ENCODE measurements at regions not wholly inside any gene's neighbourhood (a gene's known extent, or its start where the extent isn't known, plus 50 kb on each side); places are given as distances from the start of the nearest gene placed in this dataset.

DNA sequence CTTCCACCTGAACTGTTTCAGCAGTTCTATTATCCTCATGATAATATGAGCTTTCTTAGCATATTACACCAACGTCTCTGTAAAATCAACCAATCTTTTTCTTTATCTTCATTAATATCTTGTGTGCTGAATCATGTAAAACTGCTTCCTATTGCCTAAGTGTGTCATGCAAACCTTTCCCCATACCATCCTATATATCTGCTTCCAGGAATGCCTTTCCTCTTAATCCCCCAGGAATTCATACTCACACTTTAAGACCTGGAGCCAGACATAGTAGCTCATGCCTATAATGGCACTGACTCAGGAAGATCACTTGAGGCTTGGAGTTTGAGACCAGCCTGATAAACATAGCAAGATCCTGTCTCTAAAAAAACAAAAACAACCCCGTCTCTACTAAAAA, 183.9 kb downstream of the NRIP1 start:
- POLR2A ChIA-PET, result interaction anchor here (0.5 kb wide), 1 partner anchor 826 kb away, joined by 3 read pairs; no protein-coding TSS in a partner anchor
- in situ Hi-C loops (cut with MboI), result no loop called here
- intact Hi-C loops (cut with micrococcal nuclease; ENCODE audit: unreplicated experiment), result no loop called here

More for the DNA sequence above, 183.9 kb downstream of the NRIP1 start:
- 60% methylated on average over 2 of the region's 2 CpGs for WGBS (ENCODE audit: insufficient coverage, insufficient replicate concordance, low lambda C conversion rate, missing lambda C conversion rate)
- BruUV-seq (replicated peaks), result no TSS peak
- H3K36me3 ChIP-seq (ENCODE audit: control insufficient read depth in 2 of 2, insufficient read depth in 2 of 2, low read length in 1 of 2), result no peaks in the 10 kb centered on the region
- CTCF ChIA-PET, result interaction anchor here (1.4 to 4.2 kb wide), 3 partner anchors 9 to 107 kb away, joined by 4 to 15 read pairs (median 7); no protein-coding TSS in a partner anchor
- TF ChIP-seq, protein P1, sequence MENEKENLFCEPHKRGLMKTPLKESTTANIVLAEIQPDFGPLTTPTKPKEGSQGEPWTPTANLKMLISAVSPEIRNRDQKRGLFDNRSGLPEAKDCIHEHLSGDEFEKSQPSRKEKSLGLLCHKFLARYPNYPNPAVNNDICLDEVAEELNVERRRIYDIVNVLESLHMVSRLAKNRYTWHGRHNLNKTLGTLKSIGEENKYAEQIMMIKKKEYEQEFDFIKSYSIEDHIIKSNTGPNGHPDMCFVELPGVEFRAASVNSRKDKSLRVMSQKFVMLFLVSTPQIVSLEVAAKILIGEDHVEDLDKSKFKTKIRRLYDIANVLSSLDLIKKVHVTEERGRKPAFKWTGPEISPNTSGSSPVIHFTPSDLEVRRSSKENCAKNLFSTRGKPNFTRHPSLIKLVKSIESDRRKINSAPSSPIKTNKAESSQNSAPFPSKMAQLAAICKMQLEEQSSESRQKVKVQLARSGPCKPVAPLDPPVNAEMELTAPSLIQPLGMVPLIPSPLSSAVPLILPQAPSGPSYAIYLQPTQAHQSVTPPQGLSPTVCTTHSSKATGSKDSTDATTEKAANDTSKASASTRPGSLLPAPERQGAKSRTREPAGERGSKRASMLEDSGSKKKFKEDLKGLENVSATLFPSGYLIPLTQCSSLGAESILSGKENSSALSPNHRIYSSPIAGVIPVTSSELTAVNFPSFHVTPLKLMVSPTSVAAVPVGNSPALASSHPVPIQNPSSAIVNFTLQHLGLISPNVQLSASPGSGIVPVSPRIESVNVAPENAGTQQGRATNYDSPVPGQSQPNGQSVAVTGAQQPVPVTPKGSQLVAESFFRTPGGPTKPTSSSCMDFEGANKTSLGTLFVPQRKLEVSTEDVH (IDR thresholded peaks at IDR 0.05; ENCODE audit: low read depth, partially characterized antibody), result no peak
- TF ChIP-seq NFYA (IDR thresholded peaks at IDR 0.05; ENCODE audit: borderline replicate concordance, low read depth, low read length) (no peak), EP300 (IDR thresholded peaks at IDR 0.05; ENCODE audit: borderline replicate concordance in 1 of 2, control insufficient read depth in 1 of 2, low read depth in 2 of 2, low read length in 2 of 2) (no peak), JUND (IDR thresholded peaks at IDR 0.05; ENCODE audit: low read depth, low read length) (no peak), ZNF274 (IDR thresholded peaks at IDR 0.05; ENCODE audit: insufficient read depth, insufficient read length) (no peak), FOXK2 (IDR thresholded peaks at IDR 0.05) (no peak), YY1 (IDR thresholded peaks at IDR 0.05; ENCODE audit: low read depth, low read length) (no peak), BHLHE40 (IDR thresholded peaks at IDR 0.05; ENCODE audit: borderline replicate concordance in 1 of 2, low read depth in 2 of 2, low read length in 1 of 2) (no peak), MXI1 (IDR thresholded peaks at IDR 0.05; ENCODE audit: low read depth, low read length) (no peak), BRCA1 (IDR thresholded peaks at IDR 0.05; ENCODE audit: low read depth, low read length) (no peak), NR2C1 (IDR thresholded peaks at IDR 0.05) (no peak), IRF5 (IDR thresholded peaks at IDR 0.05; ENCODE audit: borderline replicate concordance) (no peak)
- TF ChIP-seq, protein P2, sequence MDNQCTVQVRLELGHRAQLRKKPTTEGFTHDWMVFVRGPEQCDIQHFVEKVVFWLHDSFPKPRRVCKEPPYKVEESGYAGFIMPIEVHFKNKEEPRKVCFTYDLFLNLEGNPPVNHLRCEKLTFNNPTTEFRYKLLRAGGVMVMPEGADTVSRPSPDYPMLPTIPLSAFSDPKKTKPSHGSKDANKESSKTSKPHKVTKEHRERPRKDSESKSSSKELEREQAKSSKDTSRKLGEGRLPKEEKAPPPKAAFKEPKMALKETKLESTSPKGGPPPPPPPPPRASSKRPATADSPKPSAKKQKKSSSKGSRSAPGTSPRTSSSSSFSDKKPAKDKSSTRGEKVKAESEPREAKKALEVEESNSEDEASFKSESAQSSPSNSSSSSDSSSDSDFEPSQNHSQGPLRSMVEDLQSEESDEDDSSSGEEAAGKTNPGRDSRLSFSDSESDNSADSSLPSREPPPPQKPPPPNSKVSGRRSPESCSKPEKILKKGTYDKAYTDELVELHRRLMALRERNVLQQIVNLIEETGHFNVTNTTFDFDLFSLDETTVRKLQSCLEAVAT (IDR thresholded peaks at IDR 0.05), result no peak
- no peak overlapping the region for H3K4me3 ChIP-seq
- no peaks in the 10 kb centered on the region for H3K27me3 ChIP-seq (replicated peaks in 1 of 2; ENCODE audit: control insufficient read depth in 2 of 2, insufficient read depth in 2 of 2, low read length in 1 of 2)
- no peaks in the 10 kb centered on the region for H3K9me3 ChIP-seq (replicated peaks; ENCODE audit: control insufficient read depth, insufficient read depth, low read length)
- RAD21 ChIA-PET (ENCODE audit: unreplicated experiment), result interaction anchor here (1.5 to 2.5 kb wide), 3 partner anchors 12 to 171 kb away, joined by 5 to 9 read pairs (median 7); no protein-coding TSS in a partner anchor
- ATAC-seq, result no peak
- H3K79me2 ChIP-seq (ENCODE audit: control insufficient read depth, insufficient read depth, low read length), result no peaks in the 10 kb centered on the region
- SMC1A ChIA-PET (ENCODE audit: uncharacterized antibody, unreplicated experiment), result interaction anchor here (0.5 to 5.9 kb wide), 6 partner anchors 9 to 129 kb away, joined by 3 to 20 read pairs (median 4); no protein-coding TSS in a partner anchor
- H4K20me1 ChIP-seq (ENCODE audit: control insufficient read depth, insufficient read depth), result no peaks in the 10 kb centered on the region
- peaks cover 28% of the 10 kb centered on the region for H3K4me1 ChIP-seq (ENCODE audit: control insufficient read depth, insufficient read depth, low read length)
- H3K27ac ChIP-seq (ENCODE audit: control insufficient read depth, insufficient read depth), result no peak overlapping the region
- H3K9ac ChIP-seq (ENCODE audit: control insufficient read depth, insufficient read depth, low read length), result no peak overlapping the region
- DNase-seq (ENCODE audit: low read depth, low spot score), result no peak
- H3K4me2 ChIP-seq (ENCODE audit: control insufficient read depth, insufficient read depth), result no peak overlapping the region
- FAIRE-seq, result no peak
- no peak overlapping the region for H2AFZ ChIP-seq (ENCODE audit: control insufficient read depth, low read depth, low read length)
